ENCODE measurements at regions not wholly inside any gene's neighbourhood (a gene's known extent, or its start where the extent isn't known, plus 50 kb on each side); places are given as distances from the start of the nearest gene placed in this dataset.
"Not testable (repeated sequence)": the region's sequence is repeated elsewhere in the genome, so short reads cannot be mapped to it uniquely, and the experiment has no call there.

- no peak overlapping the region for H3K4me3 ChIP-seq (ENCODE audit: insufficient read depth, low read depth, low read length)
- no peaks in the 10 kb centered on the region for H3K9me3 ChIP-seq (ENCODE audit: control insufficient read depth, low read length)
- H3K36me3 ChIP-seq (ENCODE audit: control insufficient read depth, insufficient read depth, low read length), result no peaks in the 10 kb centered on the region
- H3K27ac ChIP-seq (ENCODE audit: insufficient read depth, low read depth, low read length, poor library complexity, severe bottlenecking), result no peak overlapping the region
- 92 to 95% methylated on average over 3 of the region's 3 CpGs for WGBS, 2 experiments
- no peaks in the 10 kb centered on the region for H3K4me1 ChIP-seq (ENCODE audit: control insufficient read depth, insufficient read depth, low read length)
- H3K27me3 ChIP-seq (ENCODE audit: control insufficient read depth, insufficient read depth, low read length, poor library complexity, severe bottlenecking), result no peaks in the 10 kb centered on the region
These were observed 92.2 kb upstream of the DPP10 start for GRCh38 chr2:114350186-114350725.

DNA sequence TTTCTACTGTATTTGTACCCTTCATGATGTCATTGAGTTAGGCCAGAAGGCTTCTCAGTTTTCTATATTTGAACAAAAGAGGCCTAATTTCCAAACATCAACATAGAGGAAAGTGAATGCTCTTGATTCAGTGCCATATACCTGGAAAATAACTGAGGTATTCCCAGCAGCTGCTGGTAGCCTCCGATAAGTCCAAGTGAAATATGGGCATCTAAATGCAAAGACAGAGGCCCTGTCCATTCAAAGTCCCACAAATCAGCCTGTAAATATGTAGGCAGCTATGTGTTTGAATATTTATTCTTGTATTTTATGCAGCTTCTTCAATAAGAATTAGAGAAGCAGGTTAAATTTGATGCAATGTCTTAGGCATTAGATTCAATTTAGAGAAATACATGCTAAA is 89.5 kb upstream of the DPP10 start:
- no peaks in the 10 kb centered on the region for H3K36me3 ChIP-seq (ENCODE audit: control insufficient read depth, insufficient read depth, low read length)
- WGBS, 2 experiments, result 94 to 100% methylated on average over 1 of the region's 1 CpG
- H3K9me3 ChIP-seq (ENCODE audit: control insufficient read depth, low read length), result no peaks in the 10 kb centered on the region
- no peaks in the 10 kb centered on the region for H3K4me1 ChIP-seq (ENCODE audit: control insufficient read depth, insufficient read depth, low read length)
- H3K4me3 ChIP-seq (ENCODE audit: insufficient read depth, low read depth, low read length), result no peak overlapping the region
- H3K27me3 ChIP-seq (ENCODE audit: control insufficient read depth, insufficient read depth, low read length, poor library complexity, severe bottlenecking), result no peaks in the 10 kb centered on the region
- no peak overlapping the region for H3K27ac ChIP-seq (ENCODE audit: insufficient read depth, low read depth, low read length, poor library complexity, severe bottlenecking)

- WGBS, 2 experiments, result 97 to 100% methylated on average over 1 of the region's 2 CpGs
- H3K27ac ChIP-seq (ENCODE audit: insufficient read depth, low read depth, low read length, poor library complexity, severe bottlenecking), result no peak overlapping the region
These were observed 88.2 kb upstream of the DPP10 start for GRCh38 chr2:114354199-114354598.

GRCh38 chr2:114368705-114369104 is 73.7 kb upstream of the DPP10 start:
- H3K4me3 ChIP-seq (ENCODE audit: insufficient read depth, low read depth, low read length), result no peak overlapping the region
- no peaks in the 10 kb centered on the region for H3K27me3 ChIP-seq (ENCODE audit: control insufficient read depth, insufficient read depth, low read length, poor library complexity, severe bottlenecking)
- H3K4me1 ChIP-seq (ENCODE audit: control insufficient read depth, insufficient read depth, low read length), result no peaks in the 10 kb centered on the region
- WGBS, 2 experiments, result 49% methylated on average over 2 of the region's 2 CpGs; no CpG with 5 or more reads in 1 of the 2 experiments
- peaks cover 7% of the 10 kb centered on the region for H3K9me3 ChIP-seq (ENCODE audit: control insufficient read depth, low read length)
- H3K27ac ChIP-seq (ENCODE audit: insufficient read depth, low read depth, low read length, poor library complexity, severe bottlenecking), result no peak overlapping the region
- no peaks in the 10 kb centered on the region for H3K36me3 ChIP-seq (ENCODE audit: control insufficient read depth, insufficient read depth, low read length)

More at GRCh38 chr2:114354199-114354598, 88.2 kb upstream of the DPP10 start:
- Histone ChIP-seq H3K4me1 (ENCODE audit: control insufficient read depth, insufficient read depth, low read length) (no peaks in the 10 kb centered on the region), H3K36me3 (ENCODE audit: control insufficient read depth, insufficient read depth, low read length) (no peaks in the 10 kb centered on the region), H3K4me3 (ENCODE audit: insufficient read depth, low read depth, low read length) (no peak overlapping the region), H3K9me3 (ENCODE audit: control insufficient read depth, low read length) (no peaks in the 10 kb centered on the region), H3K27me3 (ENCODE audit: control insufficient read depth, insufficient read depth, low read length, poor library complexity, severe bottlenecking) (no peaks in the 10 kb centered on the region)

GRCh38 chr2:114371721-114372120 is 70.7 kb upstream of the DPP10 start:
- not testable (repeated sequence) for H3K9me3 ChIP-seq (ENCODE audit: control insufficient read depth, low read length); H3K4me3 ChIP-seq (ENCODE audit: insufficient read depth, low read depth, low read length); H3K36me3 ChIP-seq (ENCODE audit: control insufficient read depth, insufficient read depth, low read length); H3K4me1 ChIP-seq (ENCODE audit: control insufficient read depth, insufficient read depth, low read length); H3K27me3 ChIP-seq (ENCODE audit: control insufficient read depth, insufficient read depth, low read length, poor library complexity, severe bottlenecking); H3K27ac ChIP-seq (ENCODE audit: insufficient read depth, low read depth, low read length, poor library complexity, severe bottlenecking)

- no peak overlapping the region for H3K4me3 ChIP-seq (ENCODE audit: insufficient read depth, low read depth, low read length)
- no peaks in the 10 kb centered on the region for H3K27me3 ChIP-seq (ENCODE audit: control insufficient read depth, insufficient read depth, low read length, poor library complexity, severe bottlenecking)
- no peaks in the 10 kb centered on the region for H3K36me3 ChIP-seq (ENCODE audit: control insufficient read depth, insufficient read depth, low read length)
- peaks cover 6% of the 10 kb centered on the region for H3K9me3 ChIP-seq (ENCODE audit: control insufficient read depth, low read length)
- H3K4me1 ChIP-seq (ENCODE audit: control insufficient read depth, insufficient read depth, low read length), result no peaks in the 10 kb centered on the region
- H3K27ac ChIP-seq (ENCODE audit: insufficient read depth, low read depth, low read length, poor library complexity, severe bottlenecking), result no peak overlapping the region
These were observed 68.8 kb upstream of the DPP10 start for GRCh38 chr2:114373591-114373990.

DNA sequence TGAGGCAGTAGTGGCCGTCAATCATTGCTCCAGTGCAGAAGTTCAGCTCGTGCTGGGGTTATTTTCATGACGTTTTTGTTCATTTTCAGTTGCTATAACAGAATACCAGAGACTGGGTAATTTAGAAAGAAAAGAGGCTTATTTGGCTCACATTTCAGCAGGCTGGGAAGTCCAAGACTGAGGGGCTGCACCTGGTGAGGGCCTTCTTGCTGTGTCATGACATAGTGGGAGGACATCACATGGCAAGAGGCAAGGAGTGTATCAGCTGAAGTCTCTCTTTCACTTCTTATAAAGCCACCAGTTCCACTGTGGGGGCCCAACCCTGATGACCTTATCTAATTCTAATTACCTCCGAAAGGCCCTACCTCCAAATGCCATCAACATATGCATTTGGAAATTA is 58.0 kb upstream of the DPP10 start:
- Histone ChIP-seq H3K27ac (ENCODE audit: insufficient read depth, low read depth, low read length, poor library complexity, severe bottlenecking) (no peak overlapping the region), H3K4me3 (ENCODE audit: insufficient read depth, low read depth, low read length) (no peak overlapping the region), H3K27me3 (ENCODE audit: control insufficient read depth, insufficient read depth, low read length, poor library complexity, severe bottlenecking) (no peaks in the 10 kb centered on the region), H3K9me3 (ENCODE audit: control insufficient read depth, low read length) (no peaks in the 10 kb centered on the region), H3K36me3 (ENCODE audit: control insufficient read depth, insufficient read depth, low read length) (no peaks in the 10 kb centered on the region), H3K4me1 (ENCODE audit: control insufficient read depth, insufficient read depth, low read length) (no peaks in the 10 kb centered on the region)
- 93 to 96% methylated on average over 4 of the region's 4 CpGs for WGBS, 2 experiments

- no peaks in the 10 kb centered on the region for H3K4me1 ChIP-seq (ENCODE audit: control insufficient read depth, insufficient read depth, low read length)
- H3K27me3 ChIP-seq (ENCODE audit: control insufficient read depth, insufficient read depth, low read length, poor library complexity, severe bottlenecking), result no peaks in the 10 kb centered on the region
- H3K27ac ChIP-seq (ENCODE audit: insufficient read depth, low read depth, low read length, poor library complexity, severe bottlenecking), result no peak overlapping the region
- H3K9me3 ChIP-seq (ENCODE audit: control insufficient read depth, low read length), result no peaks in the 10 kb centered on the region
- H3K4me3 ChIP-seq (ENCODE audit: insufficient read depth, low read depth, low read length), result no peak overlapping the region
- no peaks in the 10 kb centered on the region for H3K36me3 ChIP-seq (ENCODE audit: control insufficient read depth, insufficient read depth, low read length)
- 93 to 97% methylated on average over 4 of the region's 4 CpGs for whole genome bisulfite sequencing, 2 experiments
These were observed 53.4 kb upstream of the DPP10 start for GRCh38 chr2:114389021-114389420.

All from ectodermal cell (in vitro differentiated cells).